ENCODE measurements at regions not wholly inside any gene's neighbourhood (a gene's known extent, or its start where the extent isn't known, plus 50 kb on each side); places are given as distances from the start of the nearest gene placed in this dataset.

DNA sequence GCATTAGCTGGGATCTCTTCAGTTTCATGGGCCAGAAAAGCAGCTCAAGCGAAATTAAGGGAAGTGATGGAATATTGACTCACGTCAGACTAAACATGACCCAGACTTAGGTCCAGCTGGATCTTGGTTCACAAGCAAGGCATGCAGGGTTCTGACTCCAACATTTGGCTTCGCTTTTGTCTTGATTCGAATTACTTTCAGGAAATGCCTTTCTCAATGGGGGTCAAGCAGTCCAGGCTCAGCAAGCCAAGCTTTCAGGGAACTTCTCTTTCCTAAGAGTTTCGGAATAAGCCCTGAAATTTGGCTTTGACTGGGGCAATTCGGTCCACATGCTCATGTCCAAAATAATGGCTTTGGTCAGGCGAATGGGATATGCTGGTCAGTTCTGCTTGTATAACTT is 678.7 kb upstream of the TMEM132C start (continued):
- TF ChIP-seq, protein P1, sequence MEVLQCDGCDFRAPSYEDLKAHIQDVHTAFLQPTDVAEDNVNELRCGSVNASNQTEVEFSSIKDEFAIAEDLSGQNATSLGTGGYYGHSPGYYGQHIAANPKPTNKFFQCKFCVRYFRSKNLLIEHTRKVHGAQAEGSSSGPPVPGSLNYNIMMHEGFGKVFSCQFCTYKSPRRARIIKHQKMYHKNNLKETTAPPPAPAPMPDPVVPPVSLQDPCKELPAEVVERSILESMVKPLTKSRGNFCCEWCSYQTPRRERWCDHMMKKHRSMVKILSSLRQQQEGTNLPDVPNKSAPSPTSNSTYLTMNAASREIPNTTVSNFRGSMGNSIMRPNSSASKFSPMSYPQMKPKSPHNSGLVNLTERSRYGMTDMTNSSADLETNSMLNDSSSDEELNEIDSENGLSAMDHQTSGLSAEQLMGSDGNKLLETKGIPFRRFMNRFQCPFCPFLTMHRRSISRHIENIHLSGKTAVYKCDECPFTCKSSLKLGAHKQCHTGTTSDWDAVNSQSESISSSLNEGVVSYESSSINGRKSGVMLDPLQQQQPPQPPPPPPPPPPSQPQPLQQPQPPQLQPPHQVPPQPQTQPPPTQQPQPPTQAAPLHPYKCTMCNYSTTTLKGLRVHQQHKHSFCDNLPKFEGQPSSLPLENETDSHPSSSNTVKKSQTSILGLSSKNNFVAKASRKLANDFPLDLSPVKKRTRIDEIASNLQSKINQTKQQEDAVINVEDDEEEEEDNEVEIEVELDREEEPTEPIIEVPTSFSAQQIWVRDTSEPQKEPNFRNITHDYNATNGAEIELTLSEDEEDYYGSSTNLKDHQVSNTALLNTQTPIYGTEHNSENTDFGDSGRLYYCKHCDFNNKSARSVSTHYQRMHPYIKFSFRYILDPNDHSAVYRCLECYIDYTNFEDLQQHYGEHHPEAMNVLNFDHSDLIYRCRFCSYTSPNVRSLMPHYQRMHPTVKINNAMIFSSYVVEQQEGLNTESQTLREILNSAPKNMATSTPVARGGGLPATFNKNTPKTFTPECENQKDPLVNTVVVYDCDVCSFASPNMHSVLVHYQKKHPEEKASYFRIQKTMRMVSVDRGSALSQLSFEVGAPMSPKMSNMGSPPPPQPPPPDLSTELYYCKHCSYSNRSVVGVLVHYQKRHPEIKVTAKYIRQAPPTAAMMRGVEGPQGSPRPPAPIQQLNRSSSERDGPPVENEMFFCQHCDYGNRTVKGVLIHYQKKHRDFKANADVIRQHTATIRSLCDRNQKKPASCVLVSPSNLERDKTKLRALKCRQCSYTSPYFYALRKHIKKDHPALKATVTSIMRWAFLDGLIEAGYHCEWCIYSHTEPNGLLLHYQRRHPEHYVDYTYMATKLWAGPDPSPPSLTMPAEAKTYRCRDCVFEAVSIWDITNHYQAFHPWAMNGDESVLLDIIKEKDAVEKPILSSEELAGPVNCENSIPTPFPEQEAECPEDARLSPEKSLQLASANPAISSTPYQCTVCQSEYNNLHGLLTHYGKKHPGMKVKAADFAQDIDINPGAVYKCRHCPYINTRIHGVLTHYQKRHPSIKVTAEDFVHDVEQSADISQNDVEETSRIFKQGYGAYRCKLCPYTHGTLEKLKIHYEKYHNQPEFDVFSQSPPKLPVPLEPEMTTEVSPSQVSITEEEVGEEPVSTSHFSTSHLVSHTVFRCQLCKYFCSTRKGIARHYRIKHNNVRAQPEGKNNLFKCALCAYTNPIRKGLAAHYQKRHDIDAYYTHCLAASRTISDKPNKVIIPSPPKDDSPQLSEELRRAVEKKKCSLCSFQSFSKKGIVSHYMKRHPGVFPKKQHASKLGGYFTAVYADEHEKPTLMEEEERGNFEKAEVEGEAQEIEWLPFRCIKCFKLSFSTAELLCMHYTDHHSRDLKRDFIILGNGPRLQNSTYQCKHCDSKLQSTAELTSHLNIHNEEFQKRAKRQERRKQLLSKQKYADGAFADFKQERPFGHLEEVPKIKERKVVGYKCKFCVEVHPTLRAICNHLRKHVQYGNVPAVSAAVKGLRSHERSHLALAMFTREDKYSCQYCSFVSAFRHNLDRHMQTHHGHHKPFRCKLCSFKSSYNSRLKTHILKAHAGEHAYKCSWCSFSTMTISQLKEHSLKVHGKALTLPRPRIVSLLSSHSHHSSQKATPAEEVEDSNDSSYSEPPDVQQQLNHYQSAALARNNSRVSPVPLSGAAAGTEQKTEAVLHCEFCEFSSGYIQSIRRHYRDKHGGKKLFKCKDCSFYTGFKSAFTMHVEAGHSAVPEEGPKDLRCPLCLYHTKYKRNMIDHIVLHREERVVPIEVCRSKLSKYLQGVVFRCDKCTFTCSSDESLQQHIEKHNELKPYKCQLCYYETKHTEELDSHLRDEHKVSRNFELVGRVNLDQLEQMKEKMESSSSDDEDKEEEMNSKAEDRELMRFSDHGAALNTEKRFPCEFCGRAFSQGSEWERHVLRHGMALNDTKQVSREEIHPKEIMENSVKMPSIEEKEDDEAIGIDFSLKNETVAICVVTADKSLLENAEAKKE (CRISPR knock-in tag; IDR thresholded peaks at IDR 0.05), result no peak

DNA sequence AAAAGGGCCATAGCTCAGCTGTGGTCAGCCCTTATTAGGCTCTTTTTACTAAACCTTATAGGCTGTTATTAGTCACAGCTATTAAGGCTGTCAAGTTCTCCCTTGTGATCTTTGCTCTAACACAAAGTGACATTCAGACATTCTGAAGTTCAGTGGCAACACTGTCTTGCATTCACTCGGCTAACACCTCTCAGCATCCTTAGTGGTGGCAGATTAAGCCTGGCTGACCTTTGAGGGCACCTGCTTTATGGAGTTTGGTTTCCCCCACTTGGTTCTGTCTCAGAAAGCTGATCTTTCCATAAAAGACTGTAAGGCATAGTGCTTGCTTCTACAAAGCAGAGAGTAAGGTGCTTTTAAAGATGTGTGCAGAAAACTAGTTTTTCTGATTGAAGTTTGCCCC is 677.4 kb upstream of the TMEM132C start:
- H3K9me2 ChIP-seq (ENCODE audit: insufficient read depth), result 0 out of 2 replicates have a peak, but pooled peaks cover 3% of the 10 kb centered on the region
- Mint-ChIP-seq H3K4me1 (no peaks in the 10 kb centered on the region), H3K27me3 (ENCODE audit: insufficient read depth, low read depth, poor library complexity) (peaks cover 2% of the 10 kb centered on the region), H3K36me3 (ENCODE audit: low read depth) (peaks cover 40% of the 10 kb centered on the region), H3K9me3 (peaks cover 97% of the 10 kb centered on the region), H3K4me3 (no peak overlapping the region), H3K27ac (no peak overlapping the region)
- no peaks in the 10 kb centered on the region for H3K79me2 ChIP-seq (replicated peaks; ENCODE audit: insufficient read depth)
- no peaks in the 10 kb centered on the region for H4K20me1 ChIP-seq (replicated peaks; ENCODE audit: insufficient read depth)
- no peak overlapping the region for H3K27ac ChIP-seq (ENCODE audit: low read depth)
- H3K4me1 ChIP-seq (ENCODE audit: insufficient read depth), result peaks cover 46% of the 10 kb centered on the region
- no peak for DNase-seq (ENCODE audit: low spot score)
- no peak for ATAC-seq
- H3K36me3 ChIP-seq (ENCODE audit: insufficient read depth), result no peaks in the 10 kb centered on the region; the same call in 1 of the 2 replicates
- no peaks in the 10 kb centered on the region for H3K27me3 ChIP-seq (ENCODE audit: insufficient read depth)
- no peak overlapping the region for H3K4me2 ChIP-seq
- H3F3A ChIP-seq (replicated peaks; ENCODE audit: low read depth), result no peaks in the 10 kb centered on the region
- H3K4me3 ChIP-seq, result no peak overlapping the region
- no peak overlapping the region for H2AFZ ChIP-seq
- TF ChIP-seq ZNF114 (CRISPR knock-in tag; IDR thresholded peaks at IDR 0.05), result no peak
- TF ChIP-seq, protein P2, sequence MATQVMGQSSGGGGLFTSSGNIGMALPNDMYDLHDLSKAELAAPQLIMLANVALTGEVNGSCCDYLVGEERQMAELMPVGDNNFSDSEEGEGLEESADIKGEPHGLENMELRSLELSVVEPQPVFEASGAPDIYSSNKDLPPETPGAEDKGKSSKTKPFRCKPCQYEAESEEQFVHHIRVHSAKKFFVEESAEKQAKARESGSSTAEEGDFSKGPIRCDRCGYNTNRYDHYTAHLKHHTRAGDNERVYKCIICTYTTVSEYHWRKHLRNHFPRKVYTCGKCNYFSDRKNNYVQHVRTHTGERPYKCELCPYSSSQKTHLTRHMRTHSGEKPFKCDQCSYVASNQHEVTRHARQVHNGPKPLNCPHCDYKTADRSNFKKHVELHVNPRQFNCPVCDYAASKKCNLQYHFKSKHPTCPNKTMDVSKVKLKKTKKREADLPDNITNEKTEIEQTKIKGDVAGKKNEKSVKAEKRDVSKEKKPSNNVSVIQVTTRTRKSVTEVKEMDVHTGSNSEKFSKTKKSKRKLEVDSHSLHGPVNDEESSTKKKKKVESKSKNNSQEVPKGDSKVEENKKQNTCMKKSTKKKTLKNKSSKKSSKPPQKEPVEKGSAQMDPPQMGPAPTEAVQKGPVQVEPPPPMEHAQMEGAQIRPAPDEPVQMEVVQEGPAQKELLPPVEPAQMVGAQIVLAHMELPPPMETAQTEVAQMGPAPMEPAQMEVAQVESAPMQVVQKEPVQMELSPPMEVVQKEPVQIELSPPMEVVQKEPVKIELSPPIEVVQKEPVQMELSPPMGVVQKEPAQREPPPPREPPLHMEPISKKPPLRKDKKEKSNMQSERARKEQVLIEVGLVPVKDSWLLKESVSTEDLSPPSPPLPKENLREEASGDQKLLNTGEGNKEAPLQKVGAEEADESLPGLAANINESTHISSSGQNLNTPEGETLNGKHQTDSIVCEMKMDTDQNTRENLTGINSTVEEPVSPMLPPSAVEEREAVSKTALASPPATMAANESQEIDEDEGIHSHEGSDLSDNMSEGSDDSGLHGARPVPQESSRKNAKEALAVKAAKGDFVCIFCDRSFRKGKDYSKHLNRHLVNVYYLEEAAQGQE (IDR thresholded peaks at IDR 0.05; ENCODE audit: unreplicated experiment), result no peak
- no peak for TF ChIP-seq CREB1 (CRISPR knock-in tag; IDR thresholded peaks at IDR 0.05; ENCODE audit: low read depth)
- no peak for TF ChIP-seq ZNF331 (CRISPR knock-in tag; IDR thresholded peaks at IDR 0.05; ENCODE audit: low read depth)
- TF ChIP-seq STAT1 (IDR thresholded peaks at IDR 0.05; ENCODE audit: unreplicated experiment), result no peak
- TF ChIP-seq NANOG (IDR thresholded peaks at IDR 0.05; ENCODE audit: borderline replicate concordance), result no peak
